HepG2 (cell line): ENCODE measurements at regions not wholly inside any gene's neighbourhood (a gene's known extent, or its start where the extent isn't known, plus 50 kb on each side); places are given as distances from the start of the nearest gene placed in this dataset.

Experiments used
- MAF1 ChIP-seq: sonication (generic); formaldehyde crosslinking; IDR thresholded peaks from 2 replicates; pipeline ENCODE4 v1.5.0; 2020; ENCODE audit warnings: missing genetic modification reagents, borderline replicate concordance
- SETDB1 ChIP-seq: sonication (generic); formaldehyde crosslinking; IDR thresholded peaks from 2 replicates; pipeline ENCODE4 v1.5.1; 2020; ENCODE audit warnings: missing genetic modification reagents, mild to moderate bottlenecking, borderline replicate concordance
- SOX6 ChIP-seq, 2 experiments: fragments of 450-650 bp in 1 of 2; sonication (generic) in 1 of 2; formaldehyde crosslinking in 1 of 2; IDR thresholded peaks; 2 replicates each; pipeline versions ENCODE4 v1.4.0 to v1.6.1; 2017 to 2020; ENCODE audit warnings: antibody characterized with exemption in 1 of 2, mild to moderate bottlenecking in 1 of 2, missing genetic modification reagents in 1 of 2
- SPEN ChIP-seq: sonication (generic); formaldehyde crosslinking; IDR thresholded peaks from 2 replicates; pipeline ENCODE4 v1.5.1; 2020; ENCODE audit warnings: low read depth, mild to moderate bottlenecking, missing genetic modification reagents
- ZNF333 ChIP-seq: sonication (generic); formaldehyde crosslinking; IDR thresholded peaks from 2 replicates; pipeline ENCODE4 v1.4.0; 2020; ENCODE audit warnings: mild to moderate bottlenecking, missing genetic modification reagents, borderline replicate concordance
- ZNF891 ChIP-seq: sonication (generic); formaldehyde crosslinking; IDR thresholded peaks from 2 replicates; pipeline ENCODE4 v1.5.0; 2020; ENCODE audit warnings: mild to moderate bottlenecking, missing genetic modification reagents
- ZSCAN25 ChIP-seq: sonication (generic); formaldehyde crosslinking; IDR thresholded peaks from 2 replicates; pipeline ENCODE4 v1.8.0; 2022; ENCODE audit warnings: mild to moderate bottlenecking, missing genetic modification reagents
- ZSCAN31 ChIP-seq: sonication (generic); formaldehyde crosslinking; IDR thresholded peaks from 2 replicates; pipeline ENCODE4 v1.5.0; 2020; ENCODE audit warnings: low read depth, mild to moderate bottlenecking, missing genetic modification reagents
- TF ChIP-seq, protein P1 (sequence below): sonication (generic); formaldehyde crosslinking; IDR thresholded peaks from 2 replicates; pipeline ENCODE4 v1.9.0; 2021; ENCODE audit warnings: missing genetic modification reagents, borderline replicate concordance
- TF ChIP-seq, protein P2 (sequence below): sonication (generic); formaldehyde crosslinking; IDR thresholded peaks from 2 replicates; pipeline ENCODE4 v1.8.0; 2022; ENCODE audit warnings: missing genetic modification reagents, mild to moderate bottlenecking, borderline replicate concordance
- TF ChIP-seq, protein P3 (sequence below): sonication (generic); formaldehyde crosslinking; IDR thresholded peaks from 2 replicates; pipeline ENCODE4 v1.4.0; 2020; ENCODE audit warnings: mild to moderate bottlenecking, low read depth, missing genetic modification reagents
- TF ChIP-seq, protein P4 (sequence below): sonication (generic); formaldehyde crosslinking; IDR thresholded peaks from 2 replicates; pipeline ENCODE4 v1.8.0; 2022; ENCODE audit warnings: missing genetic modification reagents, low read depth, mild to moderate bottlenecking, borderline replicate concordance

DNA sequence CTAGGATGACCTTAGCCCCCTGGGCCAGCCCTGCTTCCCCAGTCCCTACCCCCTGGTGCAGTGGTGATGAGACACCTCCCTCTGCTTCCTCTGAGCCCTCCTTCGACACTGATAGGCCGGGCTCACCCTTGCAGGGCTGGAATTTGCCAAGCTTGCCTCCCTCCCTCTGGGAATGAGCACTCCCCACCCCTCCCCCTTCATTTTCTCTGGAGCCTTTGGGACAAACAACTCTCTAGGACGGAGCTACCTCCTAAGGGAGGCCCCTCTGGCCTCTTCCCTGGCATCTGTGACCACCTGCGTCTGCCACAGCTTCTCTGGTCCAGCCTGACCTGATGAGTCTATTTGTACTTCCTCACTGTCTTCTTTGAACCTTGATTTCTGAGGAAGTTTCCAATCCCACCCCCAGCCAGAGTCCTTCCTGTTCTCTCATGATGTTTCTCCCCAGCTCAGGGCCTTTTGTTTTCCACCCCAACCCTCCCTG lies 53.3 kb upstream of the ADA2 start (continued):
- TF ChIP-seq, protein P1, sequence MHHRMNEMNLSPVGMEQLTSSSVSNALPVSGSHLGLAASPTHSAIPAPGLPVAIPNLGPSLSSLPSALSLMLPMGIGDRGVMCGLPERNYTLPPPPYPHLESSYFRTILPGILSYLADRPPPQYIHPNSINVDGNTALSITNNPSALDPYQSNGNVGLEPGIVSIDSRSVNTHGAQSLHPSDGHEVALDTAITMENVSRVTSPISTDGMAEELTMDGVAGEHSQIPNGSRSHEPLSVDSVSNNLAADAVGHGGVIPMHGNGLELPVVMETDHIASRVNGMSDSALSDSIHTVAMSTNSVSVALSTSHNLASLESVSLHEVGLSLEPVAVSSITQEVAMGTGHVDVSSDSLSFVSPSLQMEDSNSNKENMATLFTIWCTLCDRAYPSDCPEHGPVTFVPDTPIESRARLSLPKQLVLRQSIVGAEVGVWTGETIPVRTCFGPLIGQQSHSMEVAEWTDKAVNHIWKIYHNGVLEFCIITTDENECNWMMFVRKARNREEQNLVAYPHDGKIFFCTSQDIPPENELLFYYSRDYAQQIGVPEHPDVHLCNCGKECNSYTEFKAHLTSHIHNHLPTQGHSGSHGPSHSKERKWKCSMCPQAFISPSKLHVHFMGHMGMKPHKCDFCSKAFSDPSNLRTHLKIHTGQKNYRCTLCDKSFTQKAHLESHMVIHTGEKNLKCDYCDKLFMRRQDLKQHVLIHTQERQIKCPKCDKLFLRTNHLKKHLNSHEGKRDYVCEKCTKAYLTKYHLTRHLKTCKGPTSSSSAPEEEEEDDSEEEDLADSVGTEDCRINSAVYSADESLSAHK: no peak
- TF ChIP-seq SETDB1 (CRISPR knock-in tag) (no peak), ZSCAN31 (CRISPR knock-in tag) (no peak), ZNF891 (CRISPR knock-in tag) (no peak), ZSCAN25 (no peak), SOX6 (IDR thresholded peaks at IDR 0.05) (no peak), SOX6 (CRISPR knock-in tag; IDR thresholded peaks at IDR 0.05) (no peak), SPEN (CRISPR knock-in tag) (no peak), ZNF333 (CRISPR knock-in tag) (no peak), MAF1 (CRISPR knock-in tag) (no peak)
- TF ChIP-seq, protein P2, sequence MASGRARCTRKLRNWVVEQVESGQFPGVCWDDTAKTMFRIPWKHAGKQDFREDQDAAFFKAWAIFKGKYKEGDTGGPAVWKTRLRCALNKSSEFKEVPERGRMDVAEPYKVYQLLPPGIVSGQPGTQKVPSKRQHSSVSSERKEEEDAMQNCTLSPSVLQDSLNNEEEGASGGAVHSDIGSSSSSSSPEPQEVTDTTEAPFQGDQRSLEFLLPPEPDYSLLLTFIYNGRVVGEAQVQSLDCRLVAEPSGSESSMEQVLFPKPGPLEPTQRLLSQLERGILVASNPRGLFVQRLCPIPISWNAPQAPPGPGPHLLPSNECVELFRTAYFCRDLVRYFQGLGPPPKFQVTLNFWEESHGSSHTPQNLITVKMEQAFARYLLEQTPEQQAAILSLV (CRISPR knock-in tag): no peak
- TF ChIP-seq, protein P3, sequence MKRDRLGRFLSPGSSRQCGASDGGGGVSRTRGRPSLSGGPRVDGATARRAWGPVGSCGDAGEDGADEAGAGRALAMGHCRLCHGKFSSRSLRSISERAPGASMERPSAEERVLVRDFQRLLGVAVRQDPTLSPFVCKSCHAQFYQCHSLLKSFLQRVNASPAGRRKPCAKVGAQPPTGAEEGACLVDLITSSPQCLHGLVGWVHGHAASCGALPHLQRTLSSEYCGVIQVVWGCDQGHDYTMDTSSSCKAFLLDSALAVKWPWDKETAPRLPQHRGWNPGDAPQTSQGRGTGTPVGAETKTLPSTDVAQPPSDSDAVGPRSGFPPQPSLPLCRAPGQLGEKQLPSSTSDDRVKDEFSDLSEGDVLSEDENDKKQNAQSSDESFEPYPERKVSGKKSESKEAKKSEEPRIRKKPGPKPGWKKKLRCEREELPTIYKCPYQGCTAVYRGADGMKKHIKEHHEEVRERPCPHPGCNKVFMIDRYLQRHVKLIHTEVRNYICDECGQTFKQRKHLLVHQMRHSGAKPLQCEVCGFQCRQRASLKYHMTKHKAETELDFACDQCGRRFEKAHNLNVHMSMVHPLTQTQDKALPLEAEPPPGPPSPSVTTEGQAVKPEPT (CRISPR knock-in tag): no peak
- TF ChIP-seq, protein P4, sequence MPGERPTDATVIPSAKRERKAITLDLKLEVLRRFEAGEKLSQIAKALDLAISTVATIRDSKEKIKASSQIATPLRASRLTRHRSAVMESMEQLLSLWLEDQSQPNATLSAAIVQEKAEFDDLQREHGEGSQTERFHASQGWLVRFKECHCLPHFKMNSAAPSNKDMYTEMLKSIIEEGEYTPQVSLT (CRISPR knock-in tag): no peak
